Kidney (tissue), 13 donors: ENCODE measurements at regions not wholly inside any gene's neighbourhood (a gene's known extent, or its start where the extent isn't known, plus 50 kb on each side); places are given as distances from the start of the nearest gene placed in this dataset.

ENCODE experiments used
- DNase-seq, 5 donors: peaks; one replicate each; pipeline ENCODE4 v3.0.0-alpha.2; 2013 to 2020
- FAIRE-seq: peaks from 2 replicates; lab custom pipeline; 2012; peaks lifted over from hg19 to GRCh38; lab: Jason Lieb, UNC
- H3K27ac ChIP-seq, 2 donors: one replicate each; pipeline ENCODE4 v1.7.0; 2013; ENCODE audit warnings: low read depth in 2 of 2, low read length in 2 of 2, inconsistent platforms in 1 of 2
- H3K27me3 ChIP-seq: one replicate; pipeline ENCODE4 v1.7.1; 2013; ENCODE audit warnings: low read length, inconsistent platforms; ENCODE audit not compliant: control insufficient read depth, insufficient read depth
- H3K36me3 ChIP-seq, 3 donors: one replicate each; pipeline versions ENCODE4 v1.7.0 to v1.7.1; 2013; ENCODE audit warnings: low read length in 3 of 3, control low read depth in 1 of 3, inconsistent platforms in 1 of 3; ENCODE audit not compliant: insufficient read depth in 3 of 3, control insufficient read depth in 2 of 3
- H3K4me1 ChIP-seq, 3 donors: one replicate each; pipeline versions ENCODE4 v1.7.0 to v1.7.1; 2013; ENCODE audit warnings: low read length in 3 of 3, inconsistent platforms in 1 of 3, low read depth in 1 of 3; ENCODE audit not compliant: control insufficient read depth in 2 of 3, insufficient read depth in 2 of 3
- H3K4me3 ChIP-seq, 3 donors: one replicate each; pipeline versions ENCODE4 v1.7.0 to v1.8.1; 2013; ENCODE audit warnings: low read length in 3 of 3, control low read depth in 1 of 3, inconsistent platforms in 1 of 3
- H3K9ac ChIP-seq, 3 donors: one replicate each; pipeline versions ENCODE4 v1.7.0 to v1.7.1; 2013; ENCODE audit warnings: low read length in 3 of 3, control low read depth in 1 of 3, inconsistent platforms in 1 of 3
- H3K9me3 ChIP-seq, 3 donors: one replicate each; pipeline versions ENCODE4 v1.7.0 to v1.7.1; 2013; ENCODE audit warnings: low read length in 3 of 3, control low read depth in 1 of 3, inconsistent platforms in 1 of 3; ENCODE audit not compliant: control insufficient read depth in 2 of 3, insufficient read depth in 1 of 3
- CTCF ChIP-seq: IDR thresholded peaks from 3 replicates; pipeline ENCODE4 v1.5.1; 2012; ENCODE audit warnings: mild to moderate bottlenecking, moderate library complexity, borderline replicate concordance; ENCODE audit not compliant: insufficient read depth; ENCODE audit errors: extremely low read depth
- intact Hi-C: fragments of 100-400 bp; cut with DNase I; formaldehyde crosslinking; loops from one replicate; pipeline ENCODE4 v1.11.1; 2022
- donor health status: control.
- donor health status: control.
- donor health status: control.
- donor health status: control.
- donor health status: control.
- donor health status: DM: yes; HTN: yes; CAD: no.
- donor health status: Normal renal cell carcinoma (clear cell type).

GRCh38 chr5:2200261-2200950 lies 317.7 kb upstream of the IRX4 start:
- Histone ChIP-seq H3K4me1 (no peaks in the 10 kb centered on the region), H3K36me3 (no peaks in the 10 kb centered on the region), H3K27me3 (peaks cover 12% of the 10 kb centered on the region), H3K9me3 (peaks cover 0 to 1% (median 0%) of the 10 kb centered on the region in 3 donors), H3K4me3 (no peak overlapping the region), H3K9ac (no peak overlapping the region), H3K27ac (no peak overlapping the region)
- DNase-seq = peak in 3 of 5 donors; percentile 51 to 64 (median 56)
- intact Hi-C loops = no loop called here
- no peak for TF ChIP-seq CTCF
- FAIRE-seq = no peak

DNA sequence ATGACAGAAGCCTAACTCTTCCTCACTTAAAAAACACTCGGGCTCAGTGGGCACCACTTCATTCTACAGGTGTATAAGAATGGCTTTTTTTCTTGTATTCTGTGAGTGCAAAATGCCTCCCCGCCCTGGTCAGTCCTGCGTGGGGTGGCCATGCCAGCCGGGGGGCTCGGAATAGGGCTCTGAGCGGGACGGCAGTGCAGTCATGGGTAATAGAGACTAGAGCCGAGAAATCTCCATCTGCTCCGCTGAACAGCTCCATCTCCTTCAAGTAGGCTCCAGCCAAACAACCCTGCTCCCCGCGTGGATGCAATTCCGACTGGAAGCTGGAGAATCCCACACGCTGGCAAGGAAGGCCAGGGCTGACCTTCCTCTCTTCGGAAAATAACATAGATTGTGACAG lies 317.0 kb upstream of the IRX4 start:
- Histone ChIP-seq H3K9me3 (peaks cover 0 to 8% (median 0%) of the 10 kb centered on the region in 3 donors), H3K4me3 (no peak overlapping the region), H3K4me1 (no peaks in the 10 kb centered on the region), H3K36me3 (no peaks in the 10 kb centered on the region), H3K27me3 (peaks cover 12% of the 10 kb centered on the region), H3K27ac (no peak overlapping the region), H3K9ac (no peak overlapping the region)
- FAIRE-seq (no peak), DNase-seq (no peak)
- TF ChIP-seq CTCF = no peak
- intact Hi-C loops = no loop called here

- H3K27ac ChIP-seq = no peak overlapping the region
- intact Hi-C loops = no loop called here
- H3K36me3 ChIP-seq = no peaks in the 10 kb centered on the region
- no peaks in the 10 kb centered on the region for H3K4me1 ChIP-seq
- no peak overlapping the region for H3K9ac ChIP-seq
- TF ChIP-seq CTCF = no peak
- FAIRE-seq (no peak), DNase-seq (peak in 3 of 5 donors; percentile 67 to 83 (median 78))
- peaks cover 12% of the 10 kb centered on the region for H3K27me3 ChIP-seq
- H3K9me3 ChIP-seq = peaks cover 0 to 11% (median 0%) of the 10 kb centered on the region in 3 donors
- H3K4me3 ChIP-seq = no peak overlapping the region
Observed at GRCh38 chr5:2196989-2197619, 314.4 kb upstream of the IRX4 start.
